GM18526 (cell line): ENCODE measurements at regions not wholly inside any gene's neighbourhood (a gene's known extent, or its start where the extent isn't known, plus 50 kb on each side); places are given as distances from the start of the nearest gene placed in this dataset.

Source experiments
- POLR2A ChIP-seq: IDR thresholded peaks from 3 replicates; pipeline ENCODE4 v1.6.1; 2011; ENCODE audit not compliant: insufficient read length; ENCODE audit errors: extremely low read depth

DNA sequence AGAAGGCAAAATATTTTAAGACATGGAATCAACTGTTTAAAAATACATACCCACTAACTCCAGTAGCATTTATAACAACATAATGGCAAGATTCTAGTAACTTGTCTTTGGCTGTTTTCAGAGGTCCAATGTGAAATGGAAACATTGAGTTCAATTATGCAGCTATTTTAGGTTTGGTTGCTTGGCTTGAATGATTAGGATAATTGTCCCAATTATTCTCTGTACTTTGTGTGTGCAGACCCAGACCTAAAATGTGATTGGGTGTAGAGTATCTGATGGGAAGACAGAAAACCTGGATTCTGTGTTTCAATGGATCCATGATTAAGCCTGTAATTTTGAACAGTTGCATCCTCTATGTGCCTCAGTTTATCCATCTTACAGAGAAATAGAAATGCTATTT, 392.7 kb upstream of the NFE2L3 start:
- TF ChIP-seq POLR2A: no peak

DNA sequence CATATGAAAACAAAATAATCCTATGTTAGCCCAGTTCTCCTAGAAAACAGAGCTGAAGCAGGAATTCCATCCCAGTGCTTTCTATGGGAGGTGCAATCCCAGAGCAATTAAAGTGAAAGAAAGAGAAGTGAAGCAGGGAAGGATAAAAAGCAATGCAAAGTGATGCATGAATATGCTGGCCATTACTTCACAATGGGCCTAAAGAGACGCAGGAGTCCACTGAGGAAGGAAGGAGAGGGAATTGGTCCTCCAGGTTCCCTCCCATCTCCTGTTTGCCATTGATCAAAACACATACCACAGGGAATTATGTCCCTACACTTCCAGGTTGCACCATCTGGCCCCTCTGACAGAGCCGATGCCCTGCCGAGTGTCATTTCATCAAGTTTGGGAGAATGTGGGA, 392.2 kb upstream of the NFE2L3 start:
- TF ChIP-seq POLR2A: no peak

DNA sequence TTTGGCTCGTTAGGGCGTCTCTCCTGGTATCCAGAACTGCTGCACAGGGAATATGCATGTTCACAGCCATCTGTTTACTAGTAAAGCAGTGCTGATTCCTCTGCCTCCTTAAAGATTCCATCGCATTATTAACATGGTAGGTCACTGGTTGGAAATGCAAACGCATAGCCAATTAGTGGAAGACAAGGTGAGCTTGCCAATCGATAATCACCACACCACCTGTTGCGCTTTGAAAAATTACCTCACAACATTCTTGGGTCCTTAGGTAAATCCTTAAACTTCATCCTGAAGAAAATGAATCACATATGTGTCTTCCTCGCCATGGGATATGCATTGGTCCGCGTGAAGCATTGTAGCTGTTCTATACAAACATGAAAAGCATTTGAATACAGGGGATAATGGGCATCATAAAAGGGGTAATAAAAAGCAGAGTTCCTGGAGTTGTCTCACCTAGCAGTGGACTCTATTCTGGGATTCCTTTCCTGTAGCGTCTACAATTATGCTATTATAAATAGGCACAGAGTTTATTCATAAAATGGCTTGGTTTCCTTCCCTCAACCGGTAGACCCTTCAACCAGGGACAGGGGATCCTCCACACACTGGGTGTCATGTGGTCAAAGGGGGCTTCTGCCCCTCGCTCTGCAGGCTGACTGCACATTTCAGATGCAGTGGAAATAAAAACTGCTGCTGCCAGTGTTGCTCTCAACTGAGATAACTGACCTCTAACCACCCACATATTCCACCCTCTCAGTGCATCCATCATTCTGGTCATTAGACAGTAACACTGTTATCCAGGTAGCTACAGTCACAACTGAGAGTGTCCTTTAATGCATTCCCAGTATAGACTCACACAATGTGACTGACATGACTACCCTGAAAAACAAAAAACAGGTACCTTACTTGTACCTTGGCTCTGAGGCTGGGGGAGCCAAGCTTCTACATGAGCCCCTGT, 389.2 kb upstream of the NFE2L3 start:
- no peak for TF ChIP-seq POLR2A

DNA sequence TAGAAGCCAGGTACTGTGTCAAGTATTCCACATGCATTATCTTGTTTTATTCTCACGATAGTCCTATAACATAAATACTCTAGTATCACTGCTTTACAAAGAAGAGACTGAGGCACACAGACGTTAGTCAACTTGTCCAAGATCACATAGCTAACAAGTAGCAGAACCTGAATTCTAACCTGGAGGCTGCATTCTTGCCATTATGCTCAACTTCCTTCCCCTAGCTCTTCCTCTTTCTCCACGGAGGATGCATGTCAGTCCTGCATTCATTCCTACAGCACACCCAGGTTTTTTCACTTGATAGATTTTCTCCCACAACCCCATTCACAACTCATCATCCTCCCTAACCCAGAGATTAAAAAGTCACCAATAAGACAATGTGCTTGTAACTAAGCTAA, 388.5 kb upstream of the NFE2L3 start:
- no peak for TF ChIP-seq POLR2A

DNA sequence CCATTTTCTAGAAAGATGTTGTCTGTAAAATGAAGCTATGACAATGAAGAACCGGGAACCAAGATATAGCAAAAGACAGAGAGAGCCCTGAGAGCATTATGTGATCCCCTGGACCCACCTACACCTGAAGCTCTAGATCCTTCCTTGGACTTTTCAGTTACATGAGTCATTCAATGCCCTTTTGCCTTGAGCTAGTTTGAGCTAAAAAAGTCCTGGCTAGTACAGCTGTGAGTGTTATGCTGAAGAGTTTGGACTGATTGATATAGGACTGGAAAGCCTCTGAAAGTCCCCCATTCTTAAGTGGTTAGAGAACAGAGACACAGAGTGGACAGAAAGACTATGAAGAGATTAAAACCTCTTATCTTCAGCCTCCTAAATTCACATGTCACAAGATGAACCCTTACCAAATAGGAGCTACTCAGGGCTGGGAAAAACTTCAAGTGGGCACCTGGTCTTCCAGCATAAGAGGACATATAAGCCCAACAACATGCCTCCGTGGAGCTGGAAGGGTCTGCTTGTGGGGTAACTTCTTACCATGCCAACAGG, 386.8 kb upstream of the NFE2L3 start:
- TF ChIP-seq POLR2A: no peak

DNA sequence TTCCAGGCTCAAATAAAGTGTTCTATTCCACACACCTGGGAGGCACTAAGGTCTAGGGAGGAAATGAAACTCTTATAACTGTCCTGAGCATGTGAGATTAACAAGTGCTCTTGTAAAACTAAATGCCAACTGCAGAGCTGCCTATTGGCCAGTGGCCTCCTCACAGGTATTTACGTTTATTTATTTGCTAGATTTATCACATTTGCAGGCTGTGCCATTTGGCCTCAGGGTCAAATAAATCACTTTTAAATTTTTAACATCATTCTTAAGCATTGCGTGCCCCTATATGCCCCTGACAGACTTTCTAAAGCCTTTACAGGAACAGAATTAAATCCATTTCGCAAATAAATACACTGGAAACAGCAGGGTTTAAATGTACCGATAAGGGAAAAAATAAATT, 381.8 kb upstream of the NFE2L3 start:
- TF ChIP-seq POLR2A: no peak

DNA sequence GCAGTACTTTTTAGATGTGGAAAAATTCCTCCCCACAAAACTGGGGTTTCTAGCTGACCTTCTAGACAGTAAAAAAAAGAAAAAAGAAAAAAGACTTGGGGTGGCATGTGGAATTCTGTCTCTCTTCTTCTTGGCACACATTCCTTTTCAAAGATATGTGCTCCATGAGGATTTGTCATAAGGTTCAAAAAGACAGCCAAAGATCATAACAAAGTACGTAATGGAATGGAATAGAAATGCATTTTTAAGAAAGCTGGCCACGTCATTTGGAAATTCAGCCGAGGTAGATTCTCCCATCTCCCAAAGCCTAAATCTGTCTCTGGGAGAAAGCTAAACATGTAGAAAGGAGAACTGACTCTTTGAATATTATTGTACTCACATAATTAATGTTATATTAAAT, 381.3 kb upstream of the NFE2L3 start:
- no peak for TF ChIP-seq POLR2A

DNA sequence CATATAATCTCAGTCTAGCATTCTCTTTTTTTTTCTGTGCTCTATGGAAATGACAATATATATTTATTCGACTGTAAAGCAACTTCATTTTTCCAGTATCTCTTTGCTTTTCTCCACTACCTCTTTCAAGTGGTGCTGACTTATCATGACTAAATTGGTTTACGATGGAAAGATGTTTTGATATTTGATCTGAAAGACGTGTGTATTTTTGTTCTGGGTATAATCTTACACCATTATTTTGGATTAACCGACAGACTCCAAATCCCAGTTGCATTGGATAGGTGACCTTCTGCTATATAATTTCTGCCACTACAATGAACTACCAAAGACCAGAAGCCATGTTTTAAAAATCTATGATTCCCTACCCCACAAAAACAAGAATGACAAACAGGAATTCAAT, 380.5 kb upstream of the NFE2L3 start:
- TF ChIP-seq POLR2A: no peak

DNA sequence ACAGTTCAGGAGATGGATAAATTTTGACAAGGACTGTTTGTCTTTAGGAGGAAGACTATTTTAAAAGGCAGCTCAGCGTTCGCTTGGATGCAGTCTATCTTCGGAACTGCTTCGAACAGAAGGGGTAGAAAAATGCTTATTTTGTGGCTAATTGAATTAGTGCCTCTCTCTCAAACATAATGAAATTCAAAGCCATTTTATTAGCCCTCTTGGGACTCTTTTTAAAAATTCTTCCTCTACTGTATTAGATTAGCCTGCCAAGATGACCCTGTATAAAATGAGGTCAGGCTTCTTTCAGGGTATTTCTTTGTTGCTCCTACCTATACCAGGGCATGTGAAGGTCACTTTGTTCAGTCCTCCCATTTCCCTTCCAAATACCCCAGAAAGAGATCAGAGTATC, 379.2 kb upstream of the NFE2L3 start:
- no peak for TF ChIP-seq POLR2A

DNA sequence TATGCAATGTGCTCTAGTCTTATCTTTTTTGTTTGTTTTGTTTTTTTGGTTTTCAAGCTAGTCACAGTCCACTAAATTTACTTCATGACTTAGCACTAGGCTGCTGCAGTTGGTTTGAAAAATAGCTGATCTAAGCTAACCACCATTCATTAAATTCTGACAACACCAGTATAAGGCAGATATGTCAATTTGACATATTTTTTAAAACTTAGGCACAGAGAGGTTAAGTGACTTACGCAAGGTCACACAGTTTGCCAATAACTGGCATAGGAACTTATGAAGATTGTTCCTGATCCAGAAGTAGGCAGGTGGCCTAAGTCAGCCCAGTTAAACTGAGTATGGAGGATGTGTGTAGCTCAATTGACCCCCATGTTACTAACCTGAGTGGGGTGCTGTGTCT, 377.3 kb upstream of the NFE2L3 start:
- no peak for TF ChIP-seq POLR2A

DNA sequence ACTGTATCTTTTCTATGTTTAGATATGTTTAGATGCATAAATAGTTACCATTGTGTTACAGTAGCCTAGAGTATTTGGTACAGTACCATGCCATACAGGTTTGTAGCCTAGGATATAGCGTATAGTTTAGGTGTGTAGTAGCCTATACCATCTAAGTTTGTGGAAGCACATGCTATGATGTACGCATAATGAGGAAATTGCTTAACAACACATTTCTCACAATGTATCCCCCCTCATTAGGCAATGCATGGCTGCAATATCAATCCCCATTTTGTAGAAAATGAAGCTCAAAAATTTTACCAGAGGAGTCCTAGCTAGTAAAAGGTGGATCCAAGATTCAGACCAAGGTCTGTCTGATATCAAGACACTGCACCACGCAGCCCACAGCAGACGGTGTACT, 376.4 kb upstream of the NFE2L3 start:
- TF ChIP-seq POLR2A: no peak

DNA sequence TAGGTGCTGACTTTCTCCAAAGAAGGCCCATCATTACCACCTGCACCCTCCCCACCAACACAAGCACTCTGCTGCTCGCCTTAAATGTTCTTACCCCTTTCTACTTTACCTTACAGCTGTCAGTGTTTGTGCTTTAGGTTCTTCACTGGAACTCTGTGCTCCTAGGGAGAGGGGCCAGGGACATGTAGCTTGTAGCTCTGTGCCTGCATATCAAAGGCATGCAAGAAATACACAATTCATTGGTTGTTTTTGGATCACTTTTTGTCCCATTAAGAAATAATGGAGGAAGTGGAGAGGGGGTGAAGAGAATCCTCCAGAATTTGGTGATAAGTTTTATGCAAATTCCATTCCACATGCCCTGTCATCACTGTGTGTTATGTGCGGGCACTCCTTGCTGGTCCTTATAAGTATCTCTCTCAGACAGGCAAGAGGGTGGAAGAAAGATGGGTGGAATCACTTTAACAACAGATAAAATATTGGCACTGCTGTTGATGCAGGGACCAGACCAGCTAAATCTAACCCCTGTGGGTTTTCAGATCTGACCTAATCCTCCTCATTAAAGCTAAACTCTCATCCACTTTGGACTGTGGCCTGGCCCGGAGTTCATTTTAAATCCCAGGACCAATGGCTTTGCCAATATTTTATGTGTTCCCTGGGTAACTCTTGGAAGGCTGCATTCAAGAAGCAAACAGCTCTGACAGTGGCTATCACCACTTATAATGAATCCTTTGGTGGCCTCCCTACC, 375.8 kb upstream of the NFE2L3 start:
- no peak for TF ChIP-seq POLR2A

DNA sequence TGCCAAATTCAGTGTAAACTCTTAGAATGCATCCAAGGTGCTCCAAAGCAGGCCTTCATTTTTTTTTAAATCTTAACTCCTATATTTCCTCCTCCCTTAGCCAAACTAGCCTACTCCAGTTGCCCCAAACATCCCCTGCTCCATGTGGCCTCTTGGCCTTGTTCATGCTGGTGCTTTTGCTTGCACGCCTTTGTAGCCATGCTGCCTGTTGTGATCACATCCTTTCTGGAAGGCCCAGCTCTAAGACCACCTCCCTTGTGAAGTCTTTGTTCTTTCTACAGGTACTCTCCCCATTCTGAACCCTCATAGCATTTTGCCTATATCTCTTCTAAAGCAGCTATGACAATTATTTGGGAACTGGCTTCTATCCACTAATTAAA, 375.3 kb upstream of the NFE2L3 start:
- TF ChIP-seq POLR2A: no peak

DNA sequence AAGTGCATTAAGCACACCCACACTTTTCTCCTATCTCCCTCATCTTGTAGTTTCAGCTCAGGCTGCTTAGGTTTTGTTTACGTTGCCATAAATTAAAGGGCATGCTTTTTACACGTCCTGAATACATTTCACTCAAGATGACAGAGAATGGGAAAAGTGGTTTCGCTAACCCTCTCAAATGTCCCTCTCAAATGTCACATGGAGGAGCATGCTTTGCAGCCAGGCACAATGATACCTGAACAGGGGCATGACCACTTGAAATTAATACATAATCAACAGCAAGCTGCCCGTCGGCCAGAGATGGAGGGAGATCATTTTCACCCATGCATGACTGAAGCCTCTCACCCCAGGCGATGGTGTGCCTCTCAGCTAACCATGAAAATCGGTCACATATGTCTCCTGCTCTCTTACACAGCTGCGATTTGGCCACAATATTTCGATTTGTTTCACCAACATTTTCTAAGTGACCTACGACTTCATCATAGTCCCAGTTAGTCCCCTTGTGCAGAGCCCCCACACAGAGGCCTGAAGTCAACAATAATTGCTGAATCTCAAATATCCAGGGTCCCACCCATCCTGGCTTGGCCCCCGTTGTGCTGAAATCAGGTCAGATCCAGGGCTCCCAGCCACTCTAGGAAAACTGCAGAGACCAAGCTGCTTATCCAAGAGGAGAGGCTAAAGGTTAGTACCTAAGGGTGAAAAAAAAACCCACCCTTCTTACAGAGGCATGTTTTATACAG, 373.9 kb upstream of the NFE2L3 start:
- no peak for TF ChIP-seq POLR2A

DNA sequence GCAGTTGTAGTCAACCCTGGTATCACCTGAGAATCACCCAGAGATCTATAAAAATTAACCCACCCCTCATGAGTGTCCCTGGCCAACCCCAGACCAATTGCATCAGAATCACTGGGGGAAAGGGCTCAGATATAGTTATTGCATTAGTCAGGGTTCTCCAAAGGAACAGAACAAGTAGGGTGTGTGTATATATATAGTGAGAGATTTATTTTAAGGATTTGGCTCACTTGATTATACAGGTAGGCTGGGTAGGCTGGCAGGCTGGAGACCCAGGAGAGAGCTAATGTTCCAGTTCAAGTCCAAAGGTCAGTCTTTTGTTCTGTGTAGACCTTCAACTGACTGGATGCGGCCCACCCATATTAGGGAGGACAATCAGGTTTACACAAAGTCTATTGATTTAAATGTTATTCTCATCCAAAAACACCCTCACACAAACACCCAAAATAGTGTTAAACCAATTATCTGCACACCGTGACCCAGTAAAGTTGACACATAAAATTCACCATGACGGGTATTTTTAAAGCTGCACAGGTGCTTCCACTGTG, 372.9 kb upstream of the NFE2L3 start:
- TF ChIP-seq POLR2A: no peak
